SK-N-SH (cell line): ENCODE measurements at regions not wholly inside any gene's neighbourhood (a gene's known extent, or its start where the extent isn't known, plus 50 kb on each side); places are given as distances from the start of the nearest gene placed in this dataset.

ENCODE experiments used
- CTCF ChIA-PET: fragments of 300-600, 350-600 bp; formaldehyde crosslinking; extraction: SDS; loops from one replicate; lab custom pipeline; 2021; lab: Yijun Ruan, JAX
- POLR2A ChIA-PET: fragments of 350-600 bp; sonication (Branson Sonifier 250); formaldehyde crosslinking; extraction: SDS; loops from one replicate; lab custom pipeline; 2020; ENCODE audit warnings: antibody characterized with exemption, inconsistent platforms; lab: Yijun Ruan, JAX
- DNase-seq: peaks from one replicate; pipeline ENCODE4 v3.0.0; 2012
- H2AFZ ChIP-seq: fragments of 200-600 bp; sonication (generic); 2 replicates; pipeline ENCODE4 v1.8.1; 2016; ENCODE audit warnings: antibody characterized with exemption, mild to moderate bottlenecking, low read depth
- H3F3A ChIP-seq: fragments of 200-600 bp; sonication (generic); replicated peaks from 2 replicates; pipeline ENCODE3; 2016; ENCODE audit warnings: antibody characterized with exemption, mild to moderate bottlenecking; ENCODE audit not compliant: insufficient read depth
- H3K27ac ChIP-seq, 2 experiments: fragments of 200-500 bp in 1 of 2; fragments of 200-600 bp in 1 of 2; sonication (Bioruptor generic) in 1 of 2; sonication (generic), shearing (Covaris generic) in 1 of 2; 2 replicates each; pipeline versions ENCODE4 v1.5.1 to v1.6.1; 2014 to 2016; ENCODE audit warnings: low read depth in 2 of 2, inconsistent platforms in 1 of 2, low read length in 1 of 2, mild to moderate bottlenecking in 1 of 2, mixed read lengths in 1 of 2
- H3K27me3 ChIP-seq: fragments of 200-600 bp; sonication (generic), shearing (Covaris generic); 2 replicates; pipeline ENCODE4 v1.6.1; 2016; ENCODE audit warnings: mixed run types; ENCODE audit not compliant: insufficient read depth
- H3K36me3 ChIP-seq, 2 experiments: fragments of 200-500 bp in 1 of 2; fragments of 200-600 bp in 1 of 2; sonication (Bioruptor generic) in 1 of 2; sonication (generic) in 1 of 2; replicated peaks in 1 of 2; 2 replicates each; pipeline versions ENCODE3 to v1.5.1; 2014 to 2016; ENCODE audit warnings: low read length in 1 of 2, mild to moderate bottlenecking in 1 of 2; ENCODE audit not compliant: insufficient read depth in 2 of 2, control insufficient read depth in 1 of 2
- H3K4me1 ChIP-seq, 2 experiments: fragments of 200-500 bp in 1 of 2; fragments of 200-600 bp in 1 of 2; sonication (Bioruptor generic) in 1 of 2; sonication (generic), shearing (Covaris generic) in 1 of 2; 2 replicates each; pipeline versions ENCODE4 v1.5.1 to v1.6.1; 2014 to 2016; ENCODE audit warnings: low read depth in 1 of 2, low read length in 1 of 2, mixed run types in 1 of 2; ENCODE audit not compliant: insufficient read depth in 2 of 2, control insufficient read depth in 1 of 2
- H3K4me2 ChIP-seq: fragments of 200-600 bp; sonication (generic), shearing (Covaris generic); 2 replicates; pipeline ENCODE4 v1.6.1; 2017; ENCODE audit warnings: mixed run types
- H3K4me3 ChIP-seq, 2 experiments: fragments of 200-500 bp in 1 of 2; fragments of 200-600 bp in 1 of 2; sonication (Bioruptor generic) in 1 of 2; sonication (generic), shearing (Covaris generic) in 1 of 2; 2 replicates each; pipeline versions ENCODE4 v1.5.1 to v1.8.1; 2014 to 2016; ENCODE audit warnings: low read depth in 2 of 2, inconsistent platforms in 1 of 2, low read length in 1 of 2, mild to moderate bottlenecking in 1 of 2, mixed read lengths in 1 of 2, moderate library complexity in 1 of 2
- H3K79me2 ChIP-seq: fragments of 200-600 bp; sonication (generic); 2 replicates; pipeline ENCODE4 v1.8.1; 2017; ENCODE audit warnings: mild to moderate bottlenecking; ENCODE audit not compliant: insufficient read depth
- H3K9ac ChIP-seq: fragments of 200-600 bp; sonication (generic); 2 replicates; pipeline ENCODE4 v1.6.1; 2017; ENCODE audit warnings: mixed run types
- H3K9me2 ChIP-seq: fragments of 200-600 bp; sonication (generic); 2 replicates; pipeline ENCODE4 v1.6.1; 2017; ENCODE audit warnings: mixed run types
- H3K9me3 ChIP-seq: fragments of 200-600 bp; sonication (generic); 2 replicates; pipeline ENCODE4 v1.6.1; 2017; ENCODE audit warnings: mixed run types, mild to moderate bottlenecking, moderate library complexity
- H4K20me1 ChIP-seq: fragments of 200-600 bp; sonication (generic); 2 replicates; pipeline ENCODE4 v1.6.1; 2017; ENCODE audit warnings: mild to moderate bottlenecking, mixed run types; ENCODE audit not compliant: insufficient read depth
- CHD2 ChIP-seq: fragments of 150-350 bp; IDR thresholded peaks from 2 replicates; pipeline ENCODE4 v1.6.1; 2018; ENCODE audit warnings: low read length; ENCODE audit not compliant: partially characterized antibody
- JUND ChIP-seq: IDR thresholded peaks from 2 replicates; pipeline ENCODE4 v1.4.0; 2012
- MXI1 ChIP-seq: IDR thresholded peaks from 2 replicates; pipeline ENCODE4 v1.6.1; 2012; ENCODE audit warnings: mild to moderate bottlenecking, low read depth, low read length, improper control_type of control experiment
- NRF1 ChIP-seq: IDR thresholded peaks from 2 replicates; pipeline ENCODE4 v1.6.1; 2012; ENCODE audit warnings: low read depth, mild to moderate bottlenecking, low read length
- RAD21 ChIP-seq: IDR thresholded peaks from 2 replicates; pipeline ENCODE4 v1.6.1; 2012; ENCODE audit warnings: mild to moderate bottlenecking, low read length
- TAF1 ChIP-seq: IDR thresholded peaks from 2 replicates; pipeline ENCODE4 v1.6.1; 2012; ENCODE audit warnings: low read depth, mild to moderate bottlenecking, low read length, moderate library complexity, borderline replicate concordance
- WGBS: methylation state at CpG from one replicate; pipeline ENCODE4 v1.1.6; 2017; ENCODE audit warnings: low lambda C conversion rate; 5-methylcytosine and 5-hydroxymethylcytosine counted together
- TF ChIP-seq, protein P1 (sequence below): fragments of 150-350 bp; IDR thresholded peaks from 2 replicates; pipeline ENCODE4 v1.6.1; 2017; ENCODE audit warnings: antibody characterized with exemption, low read length, low read depth, borderline replicate concordance
- TF ChIP-seq, protein P2 (sequence below): fragments of 150-350 bp; IDR thresholded peaks from 2 replicates; pipeline ENCODE4 v1.6.1; 2016; ENCODE audit warnings: mild to moderate bottlenecking, low read depth, low read length
- TF ChIP-seq, protein P3 (sequence below): IDR thresholded peaks from 2 replicates; pipeline ENCODE4 v1.6.1; 2012; ENCODE audit warnings: mild to moderate bottlenecking, low read depth, low read length, moderate library complexity
- TF ChIP-seq, protein P4 (sequence below): IDR thresholded peaks from 2 replicates; pipeline ENCODE4 v1.4.0; 2012; ENCODE audit warnings: low read depth, borderline replicate concordance
- TF ChIP-seq, protein P5 (sequence below): fragments of 200-600 bp; sonication (generic); IDR thresholded peaks from 2 replicates; pipeline ENCODE4 v1.6.1; 2017; ENCODE audit warnings: antibody characterized with exemption, mild to moderate bottlenecking, moderate library complexity

DNA sequence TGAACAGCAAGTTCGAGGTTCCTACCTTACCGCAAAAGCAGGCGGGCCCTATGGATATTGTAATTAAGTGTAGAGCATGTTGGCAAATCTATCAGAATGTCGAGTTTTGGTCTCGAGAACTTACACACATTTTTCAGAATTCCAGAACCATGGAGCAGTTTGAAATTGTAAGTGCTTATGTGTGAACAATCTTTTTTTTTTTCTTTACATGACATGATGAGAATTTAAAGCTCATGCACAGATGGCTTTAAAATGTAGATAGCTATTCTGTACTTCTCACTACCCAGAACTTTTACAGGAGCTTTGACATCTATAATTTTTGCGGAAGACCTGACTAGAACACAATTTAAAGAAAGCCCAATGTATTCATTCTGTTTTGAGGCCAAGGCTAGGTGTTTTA lies 117.8 kb upstream of the RSPO3 start:
- H4K20me1 ChIP-seq = no peaks in the 10 kb centered on the region
- no peaks in the 10 kb centered on the region for H3K79me2 ChIP-seq
- no peak for DNase-seq
- H3K4me1 ChIP-seq = no peaks in the 10 kb centered on the region
- TF ChIP-seq TAF1 = no peak
- no peak overlapping the region for H3K4me3 ChIP-seq
- no peaks in the 10 kb centered on the region for H3F3A ChIP-seq
- POLR2A ChIA-PET = no interaction called here
- H3K27me3 ChIP-seq = no peaks in the 10 kb centered on the region
- CTCF ChIA-PET = no interaction called here
- no peak overlapping the region for H3K4me2 ChIP-seq
- H3K36me3 ChIP-seq = no peaks in the 10 kb centered on the region
- H3K9ac ChIP-seq = no peak overlapping the region
- no peak overlapping the region for H2AFZ ChIP-seq
- no peaks in the 10 kb centered on the region for H3K9me2 ChIP-seq
- 40% methylated on average over 6 of the region's 6 CpGs for WGBS
- no peaks in the 10 kb centered on the region for H3K9me3 ChIP-seq
- H3K27ac ChIP-seq = no peak overlapping the region

DNA sequence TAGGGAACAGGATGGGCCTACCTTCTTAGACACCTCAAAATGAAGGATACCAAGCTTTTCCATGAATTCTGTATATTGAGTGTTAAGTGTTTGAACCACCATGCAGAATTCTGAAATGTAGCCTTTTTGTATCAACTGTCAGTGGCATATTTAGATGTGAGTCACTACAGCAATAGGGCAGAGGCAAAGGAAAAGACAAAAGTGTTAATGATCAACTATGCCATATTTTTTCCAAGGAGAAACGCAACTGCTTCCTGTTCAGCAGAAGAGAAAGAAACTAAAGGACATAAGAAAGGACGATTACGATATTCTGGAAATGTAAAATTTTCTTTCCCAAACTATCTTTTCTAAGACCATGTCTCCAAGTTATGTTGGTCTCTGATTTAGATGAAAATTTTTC lies 104.6 kb upstream of the RSPO3 start:
- Histone ChIP-seq H3K27me3 (no peaks in the 10 kb centered on the region), H3F3A (no peaks in the 10 kb centered on the region), H3K36me3 (no peaks in the 10 kb centered on the region), H3K9ac (no peak overlapping the region), H3K9me3 (no peaks in the 10 kb centered on the region), H3K4me3 (no peak overlapping the region), H3K4me2 (no peak overlapping the region), H3K27ac (no peak overlapping the region), H3K9me2 (no peaks in the 10 kb centered on the region), H3K4me1 (no peaks in the 10 kb centered on the region), H2AFZ (no peak overlapping the region)
- ChIA-PET POLR2A (no interaction called here), CTCF (no interaction called here)
- TF ChIP-seq, protein P1, sequence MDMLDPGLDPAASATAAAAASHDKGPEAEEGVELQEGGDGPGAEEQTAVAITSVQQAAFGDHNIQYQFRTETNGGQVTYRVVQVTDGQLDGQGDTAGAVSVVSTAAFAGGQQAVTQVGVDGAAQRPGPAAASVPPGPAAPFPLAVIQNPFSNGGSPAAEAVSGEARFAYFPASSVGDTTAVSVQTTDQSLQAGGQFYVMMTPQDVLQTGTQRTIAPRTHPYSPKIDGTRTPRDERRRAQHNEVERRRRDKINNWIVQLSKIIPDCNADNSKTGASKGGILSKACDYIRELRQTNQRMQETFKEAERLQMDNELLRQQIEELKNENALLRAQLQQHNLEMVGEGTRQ = no peak
- TF ChIP-seq MXI1 (no peak), RAD21 (no peak), JUND (no peak), NRF1 (no peak), CHD2 (no peak)
- TF ChIP-seq, protein P2, sequence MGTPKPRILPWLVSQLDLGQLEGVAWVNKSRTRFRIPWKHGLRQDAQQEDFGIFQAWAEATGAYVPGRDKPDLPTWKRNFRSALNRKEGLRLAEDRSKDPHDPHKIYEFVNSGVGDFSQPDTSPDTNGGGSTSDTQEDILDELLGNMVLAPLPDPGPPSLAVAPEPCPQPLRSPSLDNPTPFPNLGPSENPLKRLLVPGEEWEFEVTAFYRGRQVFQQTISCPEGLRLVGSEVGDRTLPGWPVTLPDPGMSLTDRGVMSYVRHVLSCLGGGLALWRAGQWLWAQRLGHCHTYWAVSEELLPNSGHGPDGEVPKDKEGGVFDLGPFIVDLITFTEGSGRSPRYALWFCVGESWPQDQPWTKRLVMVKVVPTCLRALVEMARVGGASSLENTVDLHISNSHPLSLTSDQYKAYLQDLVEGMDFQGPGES = no peak
- TF ChIP-seq, protein P3, sequence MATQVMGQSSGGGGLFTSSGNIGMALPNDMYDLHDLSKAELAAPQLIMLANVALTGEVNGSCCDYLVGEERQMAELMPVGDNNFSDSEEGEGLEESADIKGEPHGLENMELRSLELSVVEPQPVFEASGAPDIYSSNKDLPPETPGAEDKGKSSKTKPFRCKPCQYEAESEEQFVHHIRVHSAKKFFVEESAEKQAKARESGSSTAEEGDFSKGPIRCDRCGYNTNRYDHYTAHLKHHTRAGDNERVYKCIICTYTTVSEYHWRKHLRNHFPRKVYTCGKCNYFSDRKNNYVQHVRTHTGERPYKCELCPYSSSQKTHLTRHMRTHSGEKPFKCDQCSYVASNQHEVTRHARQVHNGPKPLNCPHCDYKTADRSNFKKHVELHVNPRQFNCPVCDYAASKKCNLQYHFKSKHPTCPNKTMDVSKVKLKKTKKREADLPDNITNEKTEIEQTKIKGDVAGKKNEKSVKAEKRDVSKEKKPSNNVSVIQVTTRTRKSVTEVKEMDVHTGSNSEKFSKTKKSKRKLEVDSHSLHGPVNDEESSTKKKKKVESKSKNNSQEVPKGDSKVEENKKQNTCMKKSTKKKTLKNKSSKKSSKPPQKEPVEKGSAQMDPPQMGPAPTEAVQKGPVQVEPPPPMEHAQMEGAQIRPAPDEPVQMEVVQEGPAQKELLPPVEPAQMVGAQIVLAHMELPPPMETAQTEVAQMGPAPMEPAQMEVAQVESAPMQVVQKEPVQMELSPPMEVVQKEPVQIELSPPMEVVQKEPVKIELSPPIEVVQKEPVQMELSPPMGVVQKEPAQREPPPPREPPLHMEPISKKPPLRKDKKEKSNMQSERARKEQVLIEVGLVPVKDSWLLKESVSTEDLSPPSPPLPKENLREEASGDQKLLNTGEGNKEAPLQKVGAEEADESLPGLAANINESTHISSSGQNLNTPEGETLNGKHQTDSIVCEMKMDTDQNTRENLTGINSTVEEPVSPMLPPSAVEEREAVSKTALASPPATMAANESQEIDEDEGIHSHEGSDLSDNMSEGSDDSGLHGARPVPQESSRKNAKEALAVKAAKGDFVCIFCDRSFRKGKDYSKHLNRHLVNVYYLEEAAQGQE = no peak
- TF ChIP-seq, protein P4, sequence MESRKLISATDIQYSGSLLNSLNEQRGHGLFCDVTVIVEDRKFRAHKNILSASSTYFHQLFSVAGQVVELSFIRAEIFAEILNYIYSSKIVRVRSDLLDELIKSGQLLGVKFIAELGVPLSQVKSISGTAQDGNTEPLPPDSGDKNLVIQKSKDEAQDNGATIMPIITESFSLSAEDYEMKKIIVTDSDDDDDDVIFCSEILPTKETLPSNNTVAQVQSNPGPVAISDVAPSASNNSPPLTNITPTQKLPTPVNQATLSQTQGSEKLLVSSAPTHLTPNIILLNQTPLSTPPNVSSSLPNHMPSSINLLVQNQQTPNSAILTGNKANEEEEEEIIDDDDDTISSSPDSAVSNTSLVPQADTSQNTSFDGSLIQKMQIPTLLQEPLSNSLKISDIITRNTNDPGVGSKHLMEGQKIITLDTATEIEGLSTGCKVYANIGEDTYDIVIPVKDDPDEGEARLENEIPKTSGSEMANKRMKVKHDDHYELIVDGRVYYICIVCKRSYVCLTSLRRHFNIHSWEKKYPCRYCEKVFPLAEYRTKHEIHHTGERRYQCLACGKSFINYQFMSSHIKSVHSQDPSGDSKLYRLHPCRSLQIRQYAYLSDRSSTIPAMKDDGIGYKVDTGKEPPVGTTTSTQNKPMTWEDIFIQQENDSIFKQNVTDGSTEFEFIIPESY = no peak
- TF ChIP-seq, protein P5, sequence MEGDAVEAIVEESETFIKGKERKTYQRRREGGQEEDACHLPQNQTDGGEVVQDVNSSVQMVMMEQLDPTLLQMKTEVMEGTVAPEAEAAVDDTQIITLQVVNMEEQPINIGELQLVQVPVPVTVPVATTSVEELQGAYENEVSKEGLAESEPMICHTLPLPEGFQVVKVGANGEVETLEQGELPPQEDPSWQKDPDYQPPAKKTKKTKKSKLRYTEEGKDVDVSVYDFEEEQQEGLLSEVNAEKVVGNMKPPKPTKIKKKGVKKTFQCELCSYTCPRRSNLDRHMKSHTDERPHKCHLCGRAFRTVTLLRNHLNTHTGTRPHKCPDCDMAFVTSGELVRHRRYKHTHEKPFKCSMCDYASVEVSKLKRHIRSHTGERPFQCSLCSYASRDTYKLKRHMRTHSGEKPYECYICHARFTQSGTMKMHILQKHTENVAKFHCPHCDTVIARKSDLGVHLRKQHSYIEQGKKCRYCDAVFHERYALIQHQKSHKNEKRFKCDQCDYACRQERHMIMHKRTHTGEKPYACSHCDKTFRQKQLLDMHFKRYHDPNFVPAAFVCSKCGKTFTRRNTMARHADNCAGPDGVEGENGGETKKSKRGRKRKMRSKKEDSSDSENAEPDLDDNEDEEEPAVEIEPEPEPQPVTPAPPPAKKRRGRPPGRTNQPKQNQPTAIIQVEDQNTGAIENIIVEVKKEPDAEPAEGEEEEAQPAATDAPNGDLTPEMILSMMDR = no peak
- TF ChIP-seq, all 33 proteins: peak for 0
- no peak for DNase-seq
- Histone ChIP-seq H4K20me1 (no peaks in the 10 kb centered on the region), H3K79me2 (no peaks in the 10 kb centered on the region)
- 25% methylated on average over 3 of the region's 3 CpGs for WGBS
